ENCODE measurements at regions not wholly inside any gene's neighbourhood (a gene's known extent, or its start where the extent isn't known, plus 50 kb on each side); places are given as distances from the start of the nearest gene placed in this dataset.

- TF ChIP-seq CTCF (IDR thresholded peaks at IDR 0.05) = no peak
Observed at GRCh38 chr4:100130964-100131363, 59.3 kb downstream of the DDIT4L start.

DNA sequence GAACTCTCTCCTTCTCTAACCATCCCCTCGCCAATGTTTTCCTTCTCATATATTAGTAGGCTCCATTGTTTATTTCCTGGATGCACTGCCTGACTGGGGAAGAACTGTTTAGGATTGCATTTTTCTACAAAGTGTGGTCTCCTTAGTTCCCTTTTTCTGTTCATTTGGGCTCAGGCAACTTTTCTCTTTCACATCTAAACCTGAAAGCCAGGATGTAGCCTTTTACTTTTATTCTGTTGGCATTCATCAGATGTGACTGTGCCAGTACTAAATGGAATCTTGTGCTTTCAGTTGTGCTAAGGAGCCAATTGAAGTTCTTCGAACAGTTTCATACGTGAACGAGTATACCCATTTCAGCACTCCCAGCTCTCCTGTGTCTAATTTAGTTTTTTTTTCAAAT, 59.8 kb downstream of the DDIT4L start:
- TF ChIP-seq CTCF (IDR thresholded peaks at IDR 0.05) = no peak

GRCh38 chr4:100129774-100130173, 60.5 kb downstream of the DDIT4L start:
- TF ChIP-seq CTCF (IDR thresholded peaks at IDR 0.05) = no peak

DNA sequence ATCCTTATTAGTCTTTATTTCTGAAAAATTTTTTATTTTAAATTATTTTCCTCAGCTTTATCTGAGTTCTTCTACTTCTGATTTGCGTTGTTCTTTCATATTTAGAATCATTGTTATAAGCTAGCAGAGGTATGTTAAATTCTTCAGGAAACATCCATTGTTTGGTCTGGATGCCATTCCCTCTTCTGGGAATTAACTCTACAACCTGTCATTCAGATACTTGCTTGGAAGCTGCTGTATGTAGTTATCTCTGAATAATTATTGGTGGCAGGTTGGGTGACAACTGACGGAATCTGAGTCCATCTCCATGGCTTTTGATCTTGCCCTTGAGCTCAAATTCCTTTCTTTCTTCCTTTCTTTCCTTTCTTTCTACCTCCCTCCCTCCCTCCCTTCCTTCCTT, 61.9 kb downstream of the DDIT4L start:
- TF ChIP-seq CTCF (IDR thresholded peaks at IDR 0.05) = no peak

- TF ChIP-seq CTCF (IDR thresholded peaks at IDR 0.05) = no peak
Observed at GRCh38 chr4:100124715-100125114, 65.6 kb downstream of the DDIT4L start.

DNA sequence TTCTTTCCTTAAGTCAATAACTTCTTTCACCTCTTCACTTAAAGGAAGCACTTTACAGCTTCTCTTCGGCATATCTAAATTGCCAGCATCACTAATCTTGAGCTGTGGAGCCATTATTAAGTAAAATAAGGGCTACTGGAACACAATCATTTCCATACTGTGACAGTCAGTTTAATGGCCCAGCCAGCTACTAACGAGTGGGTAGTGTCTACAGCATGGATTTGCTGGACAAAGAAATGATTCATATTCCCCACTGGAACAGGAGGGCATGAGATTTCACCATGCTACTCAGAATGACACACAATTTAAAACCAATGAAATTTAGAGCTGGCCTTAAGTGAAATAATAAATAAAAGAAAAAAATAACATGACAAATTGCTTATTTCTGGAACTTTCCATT, 72.1 kb downstream of the DDIT4L start:
- no peak for TF ChIP-seq CTCF (IDR thresholded peaks at IDR 0.05)

DNA sequence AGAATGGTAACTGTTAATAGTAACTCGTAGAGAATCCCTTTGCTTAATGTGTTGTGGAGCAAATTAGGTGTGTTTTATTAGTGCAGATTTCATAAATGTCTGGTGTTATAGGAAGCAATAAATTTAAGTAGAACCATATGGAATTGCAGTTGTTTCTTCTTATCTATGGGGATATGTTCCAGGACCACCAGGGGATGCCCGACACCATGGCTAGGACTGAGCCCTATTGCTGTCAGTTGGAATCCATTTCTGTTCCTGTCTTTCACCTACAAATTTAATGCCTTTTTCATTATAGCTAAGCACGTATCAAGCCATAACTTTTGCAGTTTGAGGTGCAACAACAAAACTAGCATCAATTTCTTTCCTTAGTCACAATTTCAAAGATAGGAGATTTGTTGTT, 72.5 kb downstream of the DDIT4L start:
- TF ChIP-seq CTCF (IDR thresholded peaks at IDR 0.05) = no peak

GRCh38 chr4:100114909-100115308, 75.4 kb downstream of the DDIT4L start:
- no peak for TF ChIP-seq CTCF (IDR thresholded peaks at IDR 0.05)
